Fibroblast of pulmonary artery (primary cell): ENCODE measurements at regions not wholly inside any gene's neighbourhood (a gene's known extent, or its start where the extent isn't known, plus 50 kb on each side); places are given as distances from the start of the nearest gene placed in this dataset.

Experiments
- DNase-seq: peaks from one replicate; pipeline ENCODE4 v3.0.0-alpha.2; 2010; ENCODE audit warnings: low read depth
- H3K4me3 ChIP-seq: replicated peaks from 2 replicates; pipeline ENCODE4 v1.5.1; 2011; ENCODE audit warnings: low read depth, mild to moderate bottlenecking, control low read depth, low read length, moderate library complexity
- TF ChIP-seq, protein P1 (sequence below): IDR thresholded peaks from 2 replicates; pipeline ENCODE4 v1.5.1; 2011; ENCODE audit warnings: mild to moderate bottlenecking, control low read depth, low read length, inconsistent platforms; ENCODE audit errors: missing control alignments

DNA sequence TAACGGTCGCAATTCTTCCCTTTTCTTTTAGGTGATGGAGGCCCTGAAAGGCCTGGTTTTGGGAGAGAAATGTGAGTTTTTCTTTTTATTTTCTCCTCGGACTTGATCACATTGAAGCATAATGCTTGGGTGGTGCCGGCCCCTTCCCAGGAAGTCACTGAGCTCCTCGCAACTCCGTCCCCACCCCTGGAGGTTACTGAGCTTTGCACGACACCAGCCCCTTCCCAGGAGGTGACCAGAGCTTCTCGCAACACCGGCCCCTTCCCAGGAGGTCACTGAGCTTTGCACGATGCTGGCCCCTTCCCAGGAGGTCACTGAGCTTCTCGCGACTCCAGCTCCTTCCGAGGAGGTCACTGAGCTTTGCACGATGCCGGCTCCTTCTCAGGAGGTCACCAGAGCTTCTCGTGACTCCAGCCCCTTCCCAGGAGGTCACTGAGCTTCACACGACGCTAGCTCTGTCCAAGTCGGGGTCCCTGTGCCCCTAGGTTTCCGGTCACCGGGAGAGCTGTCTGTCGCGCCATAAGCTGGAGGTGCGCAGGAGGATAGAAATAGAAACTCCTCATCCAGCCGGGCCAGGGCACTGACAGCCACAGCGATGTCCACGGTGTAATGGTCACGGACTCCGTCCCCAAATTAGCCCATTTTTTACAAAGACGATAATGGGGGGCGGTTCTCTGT, 586.4 kb downstream of the BRD1 start:
- DNase-seq, result no peak
- TF ChIP-seq, protein P1, sequence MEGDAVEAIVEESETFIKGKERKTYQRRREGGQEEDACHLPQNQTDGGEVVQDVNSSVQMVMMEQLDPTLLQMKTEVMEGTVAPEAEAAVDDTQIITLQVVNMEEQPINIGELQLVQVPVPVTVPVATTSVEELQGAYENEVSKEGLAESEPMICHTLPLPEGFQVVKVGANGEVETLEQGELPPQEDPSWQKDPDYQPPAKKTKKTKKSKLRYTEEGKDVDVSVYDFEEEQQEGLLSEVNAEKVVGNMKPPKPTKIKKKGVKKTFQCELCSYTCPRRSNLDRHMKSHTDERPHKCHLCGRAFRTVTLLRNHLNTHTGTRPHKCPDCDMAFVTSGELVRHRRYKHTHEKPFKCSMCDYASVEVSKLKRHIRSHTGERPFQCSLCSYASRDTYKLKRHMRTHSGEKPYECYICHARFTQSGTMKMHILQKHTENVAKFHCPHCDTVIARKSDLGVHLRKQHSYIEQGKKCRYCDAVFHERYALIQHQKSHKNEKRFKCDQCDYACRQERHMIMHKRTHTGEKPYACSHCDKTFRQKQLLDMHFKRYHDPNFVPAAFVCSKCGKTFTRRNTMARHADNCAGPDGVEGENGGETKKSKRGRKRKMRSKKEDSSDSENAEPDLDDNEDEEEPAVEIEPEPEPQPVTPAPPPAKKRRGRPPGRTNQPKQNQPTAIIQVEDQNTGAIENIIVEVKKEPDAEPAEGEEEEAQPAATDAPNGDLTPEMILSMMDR, result no peak
- H3K4me3 ChIP-seq, result no peak overlapping the region

GRCh38 chr22:49240472-49240871, 587.2 kb downstream of the BRD1 start:
- no peak overlapping the region for H3K4me3 ChIP-seq
- TF ChIP-seq, protein P1, result no peak
- no peak for DNase-seq

- TF ChIP-seq, protein P1, result no peak
- no peak overlapping the region for H3K4me3 ChIP-seq
- no peak for DNase-seq
Observed at GRCh38 chr22:49240016-49240380, 587.7 kb downstream of the BRD1 start.

DNA sequence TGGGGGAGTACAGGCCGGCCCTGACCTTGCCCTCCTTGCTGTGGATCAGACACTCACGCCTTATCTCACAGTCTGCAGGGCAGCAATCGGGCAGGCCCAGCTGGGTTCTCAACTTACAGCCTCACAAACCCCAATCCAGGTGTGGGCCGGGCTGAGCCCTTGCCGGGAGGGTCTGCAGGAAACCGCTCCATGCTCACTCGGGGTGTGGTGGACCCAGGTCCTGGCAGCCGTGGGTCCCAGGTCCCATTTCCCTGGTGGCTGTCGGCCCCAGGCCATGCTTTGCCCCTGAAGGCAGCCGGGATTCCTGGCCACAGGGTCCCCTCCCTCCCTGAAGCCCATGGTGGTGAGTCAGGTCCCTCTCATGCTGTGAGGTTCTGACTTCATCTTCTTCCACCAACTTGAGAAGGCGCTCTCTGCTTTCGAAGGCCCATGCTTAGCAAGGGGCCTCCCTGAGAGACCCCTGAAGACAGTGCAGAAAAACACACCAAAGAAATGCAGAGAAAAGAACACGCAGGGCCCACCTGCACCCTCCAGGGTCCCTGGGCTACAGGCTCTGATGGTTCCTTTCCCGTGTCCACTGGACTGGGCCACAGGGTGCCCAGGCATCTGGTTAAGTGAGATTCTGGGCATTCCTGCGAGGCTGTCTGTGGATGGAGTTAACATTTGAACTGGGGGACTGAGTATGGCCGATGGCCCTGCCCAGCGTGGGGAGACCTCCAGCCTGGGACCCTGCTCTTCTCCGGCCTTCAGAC, 588.2 kb downstream of the BRD1 start:
- no peak overlapping the region for H3K4me3 ChIP-seq
- DNase-seq, result no peak
- TF ChIP-seq, protein P1, result no peak

- TF ChIP-seq, protein P1, result no peak
- DNase-seq, result no peak
- no peak overlapping the region for H3K4me3 ChIP-seq
Observed at GRCh38 chr22:49238181-49239141, 589.2 kb downstream of the BRD1 start.

GRCh38 chr22:49237703-49238102, 590.0 kb downstream of the BRD1 start:
- DNase-seq, result no peak
- TF ChIP-seq, protein P1, result no peak
- H3K4me3 ChIP-seq, result no peak overlapping the region
